ENCODE measurements at regions not wholly inside any gene's neighbourhood (a gene's known extent, or its start where the extent isn't known, plus 50 kb on each side); places are given as distances from the start of the nearest gene placed in this dataset.
"Not testable (repeated sequence)": the region's sequence is repeated elsewhere in the genome, so short reads cannot be mapped to it uniquely, and the experiment has no call there.

- no peak for DNase-seq (ENCODE audit: low spot score)
Observed at GRCh38 chr3:177713928-177714900, 516.9 kb upstream of the TBL1XR1 start.

- DNase-seq (ENCODE audit: low spot score): no peak
Observed at GRCh38 chr3:177714945-177715344, 517.7 kb upstream of the TBL1XR1 start.

GRCh38 chr3:177715980-177716379 lies 518.7 kb upstream of the TBL1XR1 start:
- DNase-seq (ENCODE audit: low spot score): no peak

- DNase-seq (ENCODE audit: low spot score): not testable (repeated sequence)
Observed at GRCh38 chr3:177720927-177721326, 523.6 kb upstream of the TBL1XR1 start.

GRCh38 chr3:177721864-177722785 lies 524.8 kb upstream of the TBL1XR1 start:
- no peak for DNase-seq (ENCODE audit: low spot score)

- no peak for DNase-seq (ENCODE audit: low spot score)
Observed at GRCh38 chr3:177724020-177724638, 526.8 kb upstream of the TBL1XR1 start.

- DNase-seq (ENCODE audit: low spot score): no peak
Observed at GRCh38 chr3:177725165-177725564, 527.9 kb upstream of the TBL1XR1 start.

GRCh38 chr3:177726807-177727206 lies 529.5 kb upstream of the TBL1XR1 start:
- no peak for DNase-seq (ENCODE audit: low spot score)

- no peak for DNase-seq (ENCODE audit: low spot score)
Observed at GRCh38 chr3:177729956-177730681, 532.8 kb upstream of the TBL1XR1 start.

GRCh38 chr3:177730814-177731213 lies 533.5 kb upstream of the TBL1XR1 start:
- DNase-seq (ENCODE audit: low spot score): no peak

- no peak for DNase-seq (ENCODE audit: low spot score)
Observed at GRCh38 chr3:177731644-177732268, 534.5 kb upstream of the TBL1XR1 start.

- DNase-seq (ENCODE audit: low spot score): no peak
Observed at GRCh38 chr3:177733233-177733632, 536.0 kb upstream of the TBL1XR1 start.

GRCh38 chr3:177733936-177734335 lies 536.7 kb upstream of the TBL1XR1 start:
- no peak for DNase-seq (ENCODE audit: low spot score)

GRCh38 chr3:177735431-177735830 lies 538.1 kb upstream of the TBL1XR1 start:
- no peak for DNase-seq (ENCODE audit: low spot score)

- no peak for DNase-seq (ENCODE audit: low spot score)
Observed at GRCh38 chr3:177739461-177739860, 542.2 kb upstream of the TBL1XR1 start.

- DNase-seq (ENCODE audit: low spot score): no peak
Observed at GRCh38 chr3:177740254-177740653, 543.0 kb upstream of the TBL1XR1 start.

GRCh38 chr3:177742273-177742672 lies 545.0 kb upstream of the TBL1XR1 start:
- no peak for DNase-seq (ENCODE audit: low spot score)

GRCh38 chr3:177743173-177743890 lies 546.0 kb upstream of the TBL1XR1 start:
- no peak for DNase-seq (ENCODE audit: low spot score)

- no peak for DNase-seq (ENCODE audit: low spot score)
Observed at GRCh38 chr3:177744873-177745606, 547.8 kb upstream of the TBL1XR1 start.

GRCh38 chr3:177745607-177746005 lies 548.3 kb upstream of the TBL1XR1 start:
- DNase-seq (ENCODE audit: low spot score): no peak

Measured in NAMALWA (cell line).